ENCODE measurements at regions not wholly inside any gene's neighbourhood (a gene's known extent, or its start where the extent isn't known, plus 50 kb on each side); places are given as distances from the start of the nearest gene placed in this dataset.

GRCh38 chr3:132837615-132838014 is 115.4 kb upstream of the NPHP3 start:
- no peak for DNase-seq (ENCODE audit: low read depth in 3 of 3, low spot score in 2 of 3)

- DNase-seq (ENCODE audit: low read depth in 3 of 3, low spot score in 2 of 3): no peak
Measured at GRCh38 chr3:132834356-132834755, 112.1 kb upstream of the NPHP3 start.

- no peak for DNase-seq (ENCODE audit: low read depth in 3 of 3, low spot score in 2 of 3)
Measured at GRCh38 chr3:132829101-132829500, 106.9 kb upstream of the NPHP3 start.

- DNase-seq (ENCODE audit: low read depth in 3 of 3, low spot score in 2 of 3): no peak
Measured at GRCh38 chr3:132822837-132823236, 100.6 kb upstream of the NPHP3 start.

GRCh38 chr3:132822266-132822665 is 100.1 kb upstream of the NPHP3 start:
- DNase-seq (ENCODE audit: low read depth in 3 of 3, low spot score in 2 of 3): no peak

GRCh38 chr3:132821314-132821713 is 99.1 kb upstream of the NPHP3 start:
- DNase-seq (ENCODE audit: low read depth in 3 of 3, low spot score in 2 of 3): no peak

- DNase-seq (ENCODE audit: low read depth in 3 of 3, low spot score in 2 of 3): no peak
Measured at GRCh38 chr3:132818251-132818650, 96.0 kb upstream of the NPHP3 start.

- no peak for DNase-seq (ENCODE audit: low read depth in 3 of 3, low spot score in 2 of 3)
Measured at GRCh38 chr3:132817646-132818177, 95.5 kb upstream of the NPHP3 start.

GRCh38 chr3:132805071-132805470 is 82.9 kb upstream of the NPHP3 start:
- DNase-seq (ENCODE audit: low read depth in 3 of 3, low spot score in 2 of 3): no peak

- DNase-seq (ENCODE audit: low read depth in 3 of 3, low spot score in 2 of 3): no peak
Measured at GRCh38 chr3:132804498-132804897, 82.3 kb upstream of the NPHP3 start.

- DNase-seq (ENCODE audit: low read depth in 3 of 3, low spot score in 2 of 3): no peak
Measured at GRCh38 chr3:132803889-132804288, 81.7 kb upstream of the NPHP3 start.

GRCh38 chr3:132800958-132801357 is 78.7 kb upstream of the NPHP3 start:
- DNase-seq (ENCODE audit: low read depth in 3 of 3, low spot score in 2 of 3): no peak

GRCh38 chr3:132790806-132791205 is 68.6 kb upstream of the NPHP3 start:
- DNase-seq (ENCODE audit: low read depth in 3 of 3, low spot score in 2 of 3): no peak

- DNase-seq (ENCODE audit: low read depth in 3 of 3, low spot score in 2 of 3): no peak
Measured at GRCh38 chr3:132789959-132790358, 67.8 kb upstream of the NPHP3 start.

GRCh38 chr3:132788301-132788671 is 66.1 kb upstream of the NPHP3 start:
- DNase-seq (ENCODE audit: low read depth in 3 of 3, low spot score in 2 of 3): no peak

- DNase-seq (ENCODE audit: low read depth in 3 of 3, low spot score in 2 of 3): no peak
Measured at GRCh38 chr3:132787616-132788300, 65.5 kb upstream of the NPHP3 start.

GRCh38 chr3:132786890-132787289 is 64.7 kb upstream of the NPHP3 start:
- DNase-seq (ENCODE audit: low read depth in 3 of 3, low spot score in 2 of 3): no peak

- no peak for DNase-seq (ENCODE audit: low read depth in 3 of 3, low spot score in 2 of 3)
Measured at GRCh38 chr3:132785292-132785691, 63.1 kb upstream of the NPHP3 start.

- no peak for DNase-seq (ENCODE audit: low read depth in 3 of 3, low spot score in 2 of 3)
Measured at GRCh38 chr3:132784502-132785025, 62.4 kb upstream of the NPHP3 start.

- DNase-seq (ENCODE audit: low read depth in 3 of 3, low spot score in 2 of 3): no peak
Measured at GRCh38 chr3:132783152-132783551, 60.9 kb upstream of the NPHP3 start.

GRCh38 chr3:132781922-132782321 is 59.7 kb upstream of the NPHP3 start:
- no peak for DNase-seq (ENCODE audit: low read depth in 3 of 3, low spot score in 2 of 3)

GRCh38 chr3:132777171-132777570 is 55.0 kb upstream of the NPHP3 start:
- no peak for DNase-seq (ENCODE audit: low read depth in 3 of 3, low spot score in 2 of 3)

Measured in right renal cortex interstitium (tissue), 3 donors.